K562 (cell line): ENCODE measurements at regions not wholly inside any gene's neighbourhood (a gene's known extent, or its start where the extent isn't known, plus 50 kb on each side); places are given as distances from the start of the nearest gene placed in this dataset.

Experiments
- CEBPB ChIP-seq: fragments of 450-650 bp; IDR thresholded peaks from 2 replicates; pipeline ENCODE4 v1.6.1; 2016; ENCODE audit warnings: missing genetic modification characterization, missing compliant biosample characterization
- HNRNPH1 ChIP-seq: fragments of 200-400 bp; formaldehyde crosslinking; optimal IDR thresholded peaks from 2 replicates; pipeline ENCODE3; 2017; ENCODE audit warnings: low read depth, mild to moderate bottlenecking, low read length, moderate library complexity
- JUNB ChIP-seq: fragments of 450-650 bp; formaldehyde crosslinking; conservative IDR thresholded peaks from 2 replicates; pipeline ENCODE4 v1.4.0; 2020; ENCODE audit warnings: mild to moderate bottlenecking
- SOX6 ChIP-seq: fragments of 450-650 bp; IDR thresholded peaks from 2 replicates; pipeline ENCODE4 v1.6.1; 2014; ENCODE audit warnings: mild to moderate bottlenecking
- ZNF197 ChIP-seq: fragments of 200-800 bp; sonication (Bioruptor generic); IDR thresholded peaks from 2 replicates; pipeline ENCODE4 v1.6.1; 2016; ENCODE audit warnings: low read depth, missing genetic modification characterization, missing compliant biosample characterization
- TF ChIP-seq, protein P1 (sequence below), 3 experiments: IDR thresholded peaks in 2 of 3; conservative IDR thresholded peaks in 1 of 3; 2 replicates each; pipeline ENCODE4 v1.5.1; 2011 to 2012; ENCODE audit warnings: low read length in 3 of 3, mild to moderate bottlenecking in 3 of 3, control low read depth in 2 of 3, improper control_type of control experiment in 1 of 3, inconsistent platforms in 1 of 3, low read depth in 1 of 3, mixed read lengths in 1 of 3, moderate library complexity in 1 of 3; ENCODE audit not compliant: insufficient read depth in 2 of 3

GRCh38 chr6:169906004-169906687 is 154.7 kb downstream of the ERMARD start:
- TF ChIP-seq, protein P1, sequence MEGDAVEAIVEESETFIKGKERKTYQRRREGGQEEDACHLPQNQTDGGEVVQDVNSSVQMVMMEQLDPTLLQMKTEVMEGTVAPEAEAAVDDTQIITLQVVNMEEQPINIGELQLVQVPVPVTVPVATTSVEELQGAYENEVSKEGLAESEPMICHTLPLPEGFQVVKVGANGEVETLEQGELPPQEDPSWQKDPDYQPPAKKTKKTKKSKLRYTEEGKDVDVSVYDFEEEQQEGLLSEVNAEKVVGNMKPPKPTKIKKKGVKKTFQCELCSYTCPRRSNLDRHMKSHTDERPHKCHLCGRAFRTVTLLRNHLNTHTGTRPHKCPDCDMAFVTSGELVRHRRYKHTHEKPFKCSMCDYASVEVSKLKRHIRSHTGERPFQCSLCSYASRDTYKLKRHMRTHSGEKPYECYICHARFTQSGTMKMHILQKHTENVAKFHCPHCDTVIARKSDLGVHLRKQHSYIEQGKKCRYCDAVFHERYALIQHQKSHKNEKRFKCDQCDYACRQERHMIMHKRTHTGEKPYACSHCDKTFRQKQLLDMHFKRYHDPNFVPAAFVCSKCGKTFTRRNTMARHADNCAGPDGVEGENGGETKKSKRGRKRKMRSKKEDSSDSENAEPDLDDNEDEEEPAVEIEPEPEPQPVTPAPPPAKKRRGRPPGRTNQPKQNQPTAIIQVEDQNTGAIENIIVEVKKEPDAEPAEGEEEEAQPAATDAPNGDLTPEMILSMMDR (IDR thresholded peaks at IDR 0.05 in 2 of 3, conservative IDR thresholded peaks at IDR 0.05 in 1 of 3; ENCODE audit: insufficient read depth in 2 of 3, low read depth in 1 of 3, low read length in 3 of 3): no peak
- no peak for TF ChIP-seq JUNB (CRISPR knock-in tag)
- no peak for TF ChIP-seq SOX6
- TF ChIP-seq HNRNPH1: no peak
- TF ChIP-seq ZNF197 (CRISPR knock-in tag): no peak
- TF ChIP-seq CEBPB (tag): no peak
